HFF-Myc (cell line): ENCODE measurements at regions not wholly inside any gene's neighbourhood (a gene's known extent, or its start where the extent isn't known, plus 50 kb on each side); places are given as distances from the start of the nearest gene placed in this dataset.

Experiments
- DNase-seq: peaks from one replicate; pipeline ENCODE4 v3.0.0-alpha.2; 2011; ENCODE audit warnings: low read depth; ENCODE audit errors: extremely low read depth
- H3K4me3 ChIP-seq: replicated peaks from 2 replicates; pipeline ENCODE4 v1.5.1; 2011; ENCODE audit warnings: low read depth, mild to moderate bottlenecking, control low read depth, low read length
- TF ChIP-seq, protein P1 (sequence below): IDR thresholded peaks from 2 replicates; pipeline ENCODE4 v1.5.1; 2012; ENCODE audit warnings: mild to moderate bottlenecking, low read depth, low read length, control low read depth; ENCODE audit errors: missing control alignments

DNA sequence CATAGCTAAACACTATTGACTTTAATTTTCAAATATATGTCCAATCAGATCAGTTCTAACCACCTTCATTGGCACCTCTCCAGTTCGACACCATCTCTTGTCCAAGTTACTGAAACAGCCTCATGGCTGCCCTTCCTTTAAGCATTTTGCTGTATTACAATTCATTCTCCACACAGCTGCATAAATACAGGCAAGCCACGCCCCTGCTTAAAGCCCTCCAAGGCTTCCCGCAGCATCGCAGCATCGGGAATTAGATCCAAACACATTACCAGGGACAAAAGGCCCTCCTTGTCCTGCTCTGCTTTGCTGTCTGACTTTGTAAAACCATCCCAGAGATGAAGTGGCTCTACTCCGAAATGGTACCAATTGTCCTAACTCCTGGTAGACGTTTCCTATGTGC is 75.1 kb upstream of the RAI14 start:
- H3K4me3 ChIP-seq: no peak overlapping the region
- TF ChIP-seq, protein P1, sequence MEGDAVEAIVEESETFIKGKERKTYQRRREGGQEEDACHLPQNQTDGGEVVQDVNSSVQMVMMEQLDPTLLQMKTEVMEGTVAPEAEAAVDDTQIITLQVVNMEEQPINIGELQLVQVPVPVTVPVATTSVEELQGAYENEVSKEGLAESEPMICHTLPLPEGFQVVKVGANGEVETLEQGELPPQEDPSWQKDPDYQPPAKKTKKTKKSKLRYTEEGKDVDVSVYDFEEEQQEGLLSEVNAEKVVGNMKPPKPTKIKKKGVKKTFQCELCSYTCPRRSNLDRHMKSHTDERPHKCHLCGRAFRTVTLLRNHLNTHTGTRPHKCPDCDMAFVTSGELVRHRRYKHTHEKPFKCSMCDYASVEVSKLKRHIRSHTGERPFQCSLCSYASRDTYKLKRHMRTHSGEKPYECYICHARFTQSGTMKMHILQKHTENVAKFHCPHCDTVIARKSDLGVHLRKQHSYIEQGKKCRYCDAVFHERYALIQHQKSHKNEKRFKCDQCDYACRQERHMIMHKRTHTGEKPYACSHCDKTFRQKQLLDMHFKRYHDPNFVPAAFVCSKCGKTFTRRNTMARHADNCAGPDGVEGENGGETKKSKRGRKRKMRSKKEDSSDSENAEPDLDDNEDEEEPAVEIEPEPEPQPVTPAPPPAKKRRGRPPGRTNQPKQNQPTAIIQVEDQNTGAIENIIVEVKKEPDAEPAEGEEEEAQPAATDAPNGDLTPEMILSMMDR: no peak
- DNase-seq: no peak

- DNase-seq: no peak
- H3K4me3 ChIP-seq: no peak overlapping the region
- TF ChIP-seq, protein P1: no peak
These were observed 73.8 kb upstream of the RAI14 start for GRCh38 chr5:34582371-34582770.

- no peak for DNase-seq
- TF ChIP-seq, protein P1: no peak
- no peak overlapping the region for H3K4me3 ChIP-seq
These were observed 73.0 kb upstream of the RAI14 start for GRCh38 chr5:34583167-34583566.

DNA sequence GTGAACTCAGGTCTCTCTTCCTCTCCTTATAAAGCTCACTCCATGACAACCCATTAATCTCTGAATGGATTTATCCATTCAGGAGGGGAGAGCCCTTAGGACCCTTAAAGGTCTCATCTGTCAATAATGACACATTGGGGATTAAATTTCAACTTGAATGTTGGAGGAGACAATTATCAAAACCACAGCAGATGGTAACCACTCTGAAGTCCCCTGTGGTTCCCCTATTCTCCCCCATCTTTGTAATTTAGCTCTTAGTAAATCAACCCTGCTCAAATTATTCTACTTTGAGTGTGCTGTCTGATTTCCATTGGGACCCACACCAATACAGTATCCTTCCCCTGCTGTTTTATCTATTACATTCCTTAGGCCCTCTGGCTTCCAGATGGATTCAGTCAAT is 72.0 kb upstream of the RAI14 start:
- H3K4me3 ChIP-seq: no peak overlapping the region
- TF ChIP-seq, protein P1: no peak
- no peak for DNase-seq

- no peak for DNase-seq
- TF ChIP-seq, protein P1: no peak
- H3K4me3 ChIP-seq: no peak overlapping the region
These were observed 70.5 kb upstream of the RAI14 start for GRCh38 chr5:34585601-34586104.

DNA sequence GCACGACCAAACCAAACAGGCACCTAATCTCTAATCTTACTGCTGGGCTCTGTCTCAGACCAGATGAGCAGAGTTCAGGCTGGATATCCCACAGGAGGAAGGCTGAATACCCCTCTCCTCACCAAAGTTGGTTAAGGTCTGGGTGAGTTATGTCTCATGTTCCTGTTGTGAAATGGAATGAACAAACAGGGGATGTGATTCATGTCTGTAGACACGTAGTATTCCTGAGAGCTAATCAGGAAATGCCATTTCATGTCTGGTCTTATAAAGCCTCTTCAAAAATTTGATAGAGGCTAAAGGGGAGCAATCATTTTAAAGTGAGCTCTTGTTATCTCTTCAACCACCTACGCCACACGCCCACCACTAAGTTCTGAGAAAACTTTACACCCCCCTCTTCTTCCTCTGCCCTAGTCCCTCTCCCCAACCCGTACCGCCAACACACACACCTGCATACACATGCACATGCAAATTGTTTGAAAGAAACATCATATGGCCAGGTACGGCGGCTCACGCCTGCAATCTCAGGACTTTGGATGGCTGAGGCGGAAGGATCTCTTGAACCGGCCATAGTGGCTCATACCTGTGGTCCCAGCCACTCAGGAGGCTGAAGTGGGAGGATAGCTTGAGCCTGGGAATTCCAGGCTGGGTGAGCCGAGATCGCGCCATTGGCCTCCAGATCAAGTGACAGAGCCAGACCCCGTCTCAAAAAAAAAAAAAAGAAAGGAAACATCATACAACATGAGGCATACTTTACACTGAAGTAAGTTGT is 69.8 kb upstream of the RAI14 start:
- no peak for DNase-seq
- TF ChIP-seq, protein P1: no peak
- H3K4me3 ChIP-seq: no peak overlapping the region
